ENCODE measurements at regions not wholly inside any gene's neighbourhood (a gene's known extent, or its start where the extent isn't known, plus 50 kb on each side); places are given as distances from the start of the nearest gene placed in this dataset.
"Not testable (repeated sequence)": the region's sequence is repeated elsewhere in the genome, so short reads cannot be mapped to it uniquely, and the experiment has no call there.

DNA sequence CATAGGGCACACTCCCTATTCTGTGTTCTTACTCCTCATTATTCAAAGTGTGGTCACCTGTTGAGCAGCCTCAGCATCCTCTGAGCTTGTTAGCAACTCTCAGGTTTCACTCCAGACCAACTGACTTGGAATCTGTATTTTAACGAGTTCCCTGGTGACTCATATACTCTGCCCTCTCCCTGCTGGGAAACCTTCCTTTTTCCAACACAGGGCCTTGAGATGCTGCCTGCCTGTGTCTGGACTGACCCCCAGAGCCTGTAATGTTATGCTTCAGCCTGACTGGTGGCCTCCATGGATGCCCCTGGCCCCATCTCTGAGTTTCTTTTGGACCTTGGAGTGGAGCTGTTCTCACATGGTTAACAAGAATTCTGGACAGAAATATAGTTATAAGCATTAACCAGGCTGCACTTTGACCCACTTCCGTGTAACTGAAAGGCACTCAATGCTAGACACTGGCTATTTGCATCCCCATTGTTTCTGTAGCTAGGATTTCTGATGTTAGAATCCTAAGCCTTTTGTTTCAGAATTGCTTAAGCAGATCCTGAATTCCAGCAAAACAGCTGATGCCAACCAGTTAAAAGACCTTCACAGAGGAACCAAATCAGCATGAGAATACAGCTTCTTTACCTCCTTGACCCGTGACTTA, 262.6 kb downstream of the STIM2 start:
- DNase-seq: peak in 1 of 3 donors; percentile 45
- Histone ChIP-seq H3K4me1 (peaks cover 0 to 10% (median 0%) of the 10 kb centered on the region in 4 donors), H3K27me3 (no peaks in the 10 kb centered on the region), H3K9me3 (no peaks in the 10 kb centered on the region), H3K4me3 (no peak overlapping the region), H3K27ac (no peak overlapping the region), H3K36me3 (no peaks in the 10 kb centered on the region)
- TF ChIP-seq, protein P1, sequence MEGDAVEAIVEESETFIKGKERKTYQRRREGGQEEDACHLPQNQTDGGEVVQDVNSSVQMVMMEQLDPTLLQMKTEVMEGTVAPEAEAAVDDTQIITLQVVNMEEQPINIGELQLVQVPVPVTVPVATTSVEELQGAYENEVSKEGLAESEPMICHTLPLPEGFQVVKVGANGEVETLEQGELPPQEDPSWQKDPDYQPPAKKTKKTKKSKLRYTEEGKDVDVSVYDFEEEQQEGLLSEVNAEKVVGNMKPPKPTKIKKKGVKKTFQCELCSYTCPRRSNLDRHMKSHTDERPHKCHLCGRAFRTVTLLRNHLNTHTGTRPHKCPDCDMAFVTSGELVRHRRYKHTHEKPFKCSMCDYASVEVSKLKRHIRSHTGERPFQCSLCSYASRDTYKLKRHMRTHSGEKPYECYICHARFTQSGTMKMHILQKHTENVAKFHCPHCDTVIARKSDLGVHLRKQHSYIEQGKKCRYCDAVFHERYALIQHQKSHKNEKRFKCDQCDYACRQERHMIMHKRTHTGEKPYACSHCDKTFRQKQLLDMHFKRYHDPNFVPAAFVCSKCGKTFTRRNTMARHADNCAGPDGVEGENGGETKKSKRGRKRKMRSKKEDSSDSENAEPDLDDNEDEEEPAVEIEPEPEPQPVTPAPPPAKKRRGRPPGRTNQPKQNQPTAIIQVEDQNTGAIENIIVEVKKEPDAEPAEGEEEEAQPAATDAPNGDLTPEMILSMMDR (IDR thresholded peaks at IDR 0.05): no peak
- no peak for TF ChIP-seq POLR2A (IDR thresholded peaks at IDR 0.05)

DNA sequence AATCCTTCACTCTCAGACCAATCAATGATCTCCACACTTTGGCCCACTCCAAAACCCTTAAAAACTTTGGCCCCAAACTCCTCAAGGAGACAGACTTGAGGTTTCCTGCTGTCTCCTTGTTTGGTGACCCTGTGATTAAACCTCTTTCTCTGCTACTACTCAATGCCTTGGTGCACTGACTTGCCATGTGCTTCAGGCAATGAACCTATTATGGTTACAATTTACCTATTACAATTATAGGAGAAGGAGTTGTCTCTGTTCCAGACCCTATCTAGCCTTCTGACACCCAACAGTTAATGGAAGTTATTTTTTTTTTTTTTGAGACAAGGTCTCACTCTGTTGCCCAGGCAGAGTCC, 263.1 kb downstream of the STIM2 start:
- no peaks in the 10 kb centered on the region for H3K27me3 ChIP-seq
- peaks cover 0 to 10% (median 0%) of the 10 kb centered on the region in 4 donors for H3K4me1 ChIP-seq
- DNase-seq: no peak
- no peaks in the 10 kb centered on the region for H3K36me3 ChIP-seq
- no peaks in the 10 kb centered on the region for H3K9me3 ChIP-seq
- no peak overlapping the region for H3K27ac ChIP-seq
- TF ChIP-seq POLR2A (IDR thresholded peaks at IDR 0.05): no peak
- TF ChIP-seq, protein P1 (IDR thresholded peaks at IDR 0.05): no peak
- H3K4me3 ChIP-seq: no peak overlapping the region

DNA sequence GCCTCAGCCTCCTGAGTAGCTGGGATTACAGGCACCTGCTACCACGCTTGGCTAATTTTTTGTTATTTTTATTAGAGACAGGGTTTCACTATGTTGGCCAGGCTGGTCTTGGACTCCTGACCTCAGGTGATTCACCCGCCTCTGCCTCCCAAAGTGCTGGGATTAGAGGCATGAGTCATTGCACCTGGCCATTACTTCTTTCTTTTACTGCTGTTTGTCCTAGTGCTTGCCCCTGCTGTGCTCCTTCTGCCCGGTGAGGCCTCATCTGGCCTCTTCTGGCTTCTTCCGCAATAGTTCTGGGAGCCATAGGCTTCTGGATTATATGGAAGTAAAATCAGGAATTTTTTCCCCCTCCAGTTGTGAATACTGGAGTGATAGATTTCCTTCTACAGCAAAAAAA, 266.3 kb downstream of the STIM2 start:
- not testable (repeated sequence) for H3K9me3 ChIP-seq, H3K4me3 ChIP-seq, H3K27me3 ChIP-seq, H3K36me3 ChIP-seq, H3K27ac ChIP-seq
- peak in 1 of 3 donors; percentile 66 for DNase-seq
- H3K4me1 ChIP-seq: peaks cover 0 to 10% (median 0%) of the 10 kb centered on the region in 4 donors

DNA sequence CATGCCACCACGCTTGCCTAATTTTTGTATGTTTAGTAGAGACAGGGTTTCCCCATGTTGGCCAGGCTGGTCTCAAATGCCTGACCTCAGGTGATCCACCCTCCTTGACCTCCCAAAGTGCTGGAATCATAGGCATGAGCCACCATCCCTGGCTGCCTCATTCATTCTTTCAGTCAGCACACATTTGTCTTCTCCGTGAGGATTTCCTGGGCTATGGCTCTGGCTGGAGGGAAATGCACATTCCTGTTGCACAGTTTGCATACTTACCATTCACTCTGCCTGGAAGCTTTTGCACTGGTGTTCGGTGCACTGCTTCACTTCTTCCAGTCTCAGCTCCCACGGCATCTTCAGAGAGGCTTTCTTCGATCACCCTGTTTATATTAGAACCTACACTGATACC, 267.8 kb downstream of the STIM2 start:
- Histone ChIP-seq H3K4me1 (peaks cover 0 to 10% (median 0%) of the 10 kb centered on the region in 4 donors), H3K4me3 (no peak overlapping the region), H3K36me3 (no peaks in the 10 kb centered on the region), H3K27ac (no peak overlapping the region), H3K27me3 (no peaks in the 10 kb centered on the region), H3K9me3 (no peaks in the 10 kb centered on the region)
- TF ChIP-seq, protein P1 (IDR thresholded peaks at IDR 0.05): no peak
- no peak for TF ChIP-seq POLR2A (IDR thresholded peaks at IDR 0.05)
- DNase-seq: no peak

DNA sequence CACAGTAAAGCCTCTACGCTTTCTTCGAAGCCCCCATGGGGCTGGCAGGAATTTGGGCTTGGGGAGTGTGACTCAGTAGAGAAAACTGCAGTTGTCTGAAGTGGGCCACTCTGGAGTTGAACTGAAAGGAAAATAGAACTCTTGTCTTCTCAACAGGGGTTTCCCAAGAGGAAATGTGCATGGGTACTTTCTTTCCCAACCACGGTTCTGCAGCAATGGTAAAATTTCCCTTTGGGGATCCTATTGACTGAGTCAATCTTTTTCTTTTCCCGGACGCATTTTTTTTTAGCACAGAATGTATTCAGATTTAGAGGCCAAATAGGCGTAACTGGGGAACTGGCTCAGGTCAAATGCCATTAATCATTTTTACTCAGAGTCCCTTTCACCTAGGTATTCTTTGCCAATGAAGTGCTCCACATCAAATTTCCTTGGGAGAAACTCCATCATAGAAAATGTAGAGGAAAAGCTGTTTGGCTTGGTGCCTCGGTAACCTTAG, 269.3 kb downstream of the STIM2 start:
- no peak overlapping the region for H3K4me3 ChIP-seq
- no peak for DNase-seq
- H3K4me1 ChIP-seq: peaks cover 0 to 10% (median 0%) of the 10 kb centered on the region in 4 donors
- no peak overlapping the region for H3K27ac ChIP-seq
- no peaks in the 10 kb centered on the region for H3K36me3 ChIP-seq
- no peaks in the 10 kb centered on the region for H3K27me3 ChIP-seq
- TF ChIP-seq, protein P1 (IDR thresholded peaks at IDR 0.05): no peak
- no peak for TF ChIP-seq POLR2A (IDR thresholded peaks at IDR 0.05)
- H3K9me3 ChIP-seq: peaks cover 0 to 3% (median 0%) of the 10 kb centered on the region in 4 donors

DNA sequence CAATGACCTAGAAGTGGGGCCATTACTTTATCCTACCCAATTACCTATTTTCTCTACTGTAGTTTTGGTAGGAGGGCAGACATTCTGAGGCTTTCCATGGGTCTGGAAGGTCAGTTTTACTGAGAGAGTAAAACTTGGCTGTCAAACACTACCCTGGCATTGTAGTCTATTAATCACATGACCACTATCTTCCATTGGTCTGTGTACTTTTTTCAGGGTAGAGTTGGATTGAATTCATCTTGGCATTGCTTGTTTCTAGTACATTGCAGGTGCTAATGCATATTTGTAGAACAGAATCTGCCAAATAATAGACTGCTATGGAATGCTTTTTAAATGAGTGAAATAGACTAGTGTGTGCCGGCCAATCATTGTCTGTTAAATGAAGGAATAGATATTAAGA, 271.9 kb downstream of the STIM2 start:
- Histone ChIP-seq H3K4me1 (no peaks in the 10 kb centered on the region), H3K27me3 (no peaks in the 10 kb centered on the region), H3K4me3 (no peak overlapping the region), H3K27ac (no peak overlapping the region), H3K9me3 (peaks cover 0 to 3% (median 0%) of the 10 kb centered on the region in 4 donors), H3K36me3 (no peaks in the 10 kb centered on the region)
- DNase-seq: no peak
- TF ChIP-seq, protein P1 (IDR thresholded peaks at IDR 0.05): no peak
- no peak for TF ChIP-seq POLR2A (IDR thresholded peaks at IDR 0.05)
